HG02970 (cell line): ENCODE measurements at regions not wholly inside any gene's neighbourhood (a gene's known extent, or its start where the extent isn't known, plus 50 kb on each side); places are given as distances from the start of the nearest gene placed in this dataset.
"Not testable (repeated sequence)": the region's sequence is repeated elsewhere in the genome, so short reads cannot be mapped to it uniquely, and the experiment has no call there.

Experiments
- ATAC-seq: cut with Tn5 transposase; IDR thresholded peaks from one replicate; pipeline ENCODE4 v1.9.1; 2021; ENCODE audit warnings: mild to moderate bottlenecking, moderate library complexity, moderate number of reproducible peaks; ENCODE audit not compliant: unreplicated experiment, low FRiP score

- ATAC-seq: no peak
These were observed 175.6 kb upstream of the RAB6C start for GRCh38 chr2:129803871-129804270.

- no peak for ATAC-seq
These were observed 173.6 kb upstream of the RAB6C start for GRCh38 chr2:129805899-129806298.

- no peak for ATAC-seq
These were observed 173.1 kb upstream of the RAB6C start for GRCh38 chr2:129806317-129806716.

GRCh38 chr2:129806990-129807389 is 172.5 kb upstream of the RAB6C start:
- no peak for ATAC-seq

- not testable (repeated sequence) for ATAC-seq
These were observed 171.7 kb upstream of the RAB6C start for GRCh38 chr2:129807642-129808338.

- no peak for ATAC-seq
These were observed 168.9 kb upstream of the RAB6C start for GRCh38 chr2:129810521-129810920.

GRCh38 chr2:129812071-129812470 is 167.4 kb upstream of the RAB6C start:
- ATAC-seq: no peak

GRCh38 chr2:129812654-129813053 is 166.8 kb upstream of the RAB6C start:
- ATAC-seq: no peak

GRCh38 chr2:129813404-129813803 is 166.1 kb upstream of the RAB6C start:
- no peak for ATAC-seq

GRCh38 chr2:129816813-129817574 is 162.5 kb upstream of the RAB6C start:
- ATAC-seq: no peak

GRCh38 chr2:129819855-129820254 is 159.6 kb upstream of the RAB6C start:
- no peak for ATAC-seq

GRCh38 chr2:129820908-129821307 is 158.6 kb upstream of the RAB6C start:
- ATAC-seq: no peak

GRCh38 chr2:129821445-129821844 is 158.0 kb upstream of the RAB6C start:
- no peak for ATAC-seq

GRCh38 chr2:129823044-129823443 is 156.4 kb upstream of the RAB6C start:
- ATAC-seq: no peak

- ATAC-seq: no peak
These were observed 152.0 kb upstream of the RAB6C start for GRCh38 chr2:129827311-129828090.

- ATAC-seq: no peak
These were observed 150.7 kb upstream of the RAB6C start for GRCh38 chr2:129828792-129829191.

- no peak for ATAC-seq
These were observed 149.9 kb upstream of the RAB6C start for GRCh38 chr2:129829588-129829987.

- no peak for ATAC-seq
These were observed 148.4 kb upstream of the RAB6C start for GRCh38 chr2:129831018-129831417.

GRCh38 chr2:129833465-129833864 is 146.0 kb upstream of the RAB6C start:
- ATAC-seq: not testable (repeated sequence)

- ATAC-seq: no peak
These were observed 132.4 kb upstream of the RAB6C start for GRCh38 chr2:129847043-129847442.

GRCh38 chr2:129849559-129850160 is 129.8 kb upstream of the RAB6C start:
- ATAC-seq: peak; percentile 62
